KMS-11 (cell line): ENCODE measurements at regions not wholly inside any gene's neighbourhood (a gene's known extent, or its start where the extent isn't known, plus 50 kb on each side); places are given as distances from the start of the nearest gene placed in this dataset.

Source experiments
- H2AFZ ChIP-seq: fragments of 200-600 bp; sonication (generic); 2 replicates; pipeline ENCODE4 v1.6.1; 2016; ENCODE audit warnings: antibody characterized with exemption, mixed run types, low read depth
- H3K27ac ChIP-seq: fragments of 200-600 bp; sonication (generic); 2 replicates; pipeline ENCODE4 v1.6.1; 2016; ENCODE audit warnings: mild to moderate bottlenecking, mixed run types
- H3K27me3 ChIP-seq: fragments of 200-600 bp; sonication (generic); 2 replicates; pipeline ENCODE4 v1.6.1; 2017; ENCODE audit warnings: mild to moderate bottlenecking, low read depth, mixed run types, moderate library complexity; ENCODE audit not compliant: insufficient read depth
- H3K36me3 ChIP-seq: fragments of 200-600 bp; sonication (generic); 2 replicates; pipeline ENCODE4 v1.6.1; 2017; ENCODE audit warnings: mild to moderate bottlenecking, mixed run types; ENCODE audit not compliant: insufficient read depth
- H3K4me1 ChIP-seq: fragments of 200-600 bp; sonication (generic); 2 replicates; pipeline ENCODE4 v1.6.1; 2016; ENCODE audit warnings: mild to moderate bottlenecking, low read depth, mixed run types; ENCODE audit not compliant: poor library complexity, severe bottlenecking
- H3K4me2 ChIP-seq: fragments of 200-600 bp; sonication (generic); 2 replicates; pipeline ENCODE4 v1.7.0; 2016; ENCODE audit warnings: mild to moderate bottlenecking, mixed run types
- H3K4me3 ChIP-seq: fragments of 200-600 bp; sonication (generic); IDR thresholded peaks from 2 replicates; pipeline ENCODE4 v1.6.1; 2017; ENCODE audit warnings: low read depth, low read length, mixed read lengths; ENCODE audit not compliant: insufficient read depth
- H3K79me2 ChIP-seq: fragments of 200-600 bp; sonication (generic); 2 replicates; pipeline ENCODE4 v1.6.1; 2016; ENCODE audit warnings: low read depth, mixed run types; ENCODE audit not compliant: insufficient read depth
- H3K9ac ChIP-seq: fragments of 200-600 bp; sonication (generic); 2 replicates; pipeline ENCODE4 v1.6.1; 2016; ENCODE audit warnings: mild to moderate bottlenecking, mixed run types
- H4K20me1 ChIP-seq: fragments of 200-600 bp; sonication (generic); 2 replicates; pipeline ENCODE4 v1.6.1; 2016; ENCODE audit warnings: mild to moderate bottlenecking, mixed run types; ENCODE audit not compliant: insufficient read depth
- CTCF ChIP-seq: fragments of 200-600 bp; sonication (generic); conservative IDR thresholded peaks from 2 replicates; pipeline ENCODE4 v1.6.1; 2017; ENCODE audit warnings: low read depth, mild to moderate bottlenecking, antibody characterized with exemption, low read length, moderate library complexity, mixed read lengths

GRCh38 chr4:32349026-32349425, 1628.9 kb downstream of the PCDH7 start:
- H3K9ac ChIP-seq = no peak overlapping the region
- H3K27me3 ChIP-seq = no peaks in the 10 kb centered on the region
- H3K4me3 ChIP-seq = no peak overlapping the region
- no peaks in the 10 kb centered on the region for H3K36me3 ChIP-seq
- H3K79me2 ChIP-seq = no peaks in the 10 kb centered on the region
- no peak overlapping the region for H2AFZ ChIP-seq
- TF ChIP-seq CTCF = no peak
- H3K4me2 ChIP-seq = no peak overlapping the region
- H3K4me1 ChIP-seq = no peaks in the 10 kb centered on the region
- H3K27ac ChIP-seq = no peak overlapping the region
- H4K20me1 ChIP-seq = no peaks in the 10 kb centered on the region

GRCh38 chr4:32374206-32374605, 1654.0 kb downstream of the PCDH7 start:
- Histone ChIP-seq H3K27me3 (no peaks in the 10 kb centered on the region), H2AFZ (no peak overlapping the region), H3K4me2 (no peak overlapping the region), H3K79me2 (no peaks in the 10 kb centered on the region), H3K4me3 (no peak overlapping the region), H3K9ac (no peak overlapping the region), H4K20me1 (no peaks in the 10 kb centered on the region), H3K27ac (no peak overlapping the region), H3K36me3 (no peaks in the 10 kb centered on the region), H3K4me1 (no peaks in the 10 kb centered on the region)
- no peak for TF ChIP-seq CTCF

- no peak for TF ChIP-seq CTCF
- no peaks in the 10 kb centered on the region for H3K4me1 ChIP-seq
Observed at GRCh38 chr4:32393806-32394205, 1673.6 kb downstream of the PCDH7 start.

GRCh38 chr4:32394255-32394654, 1674.1 kb downstream of the PCDH7 start:
- no peaks in the 10 kb centered on the region for H4K20me1 ChIP-seq
- no peak overlapping the region for H3K4me3 ChIP-seq
- no peak overlapping the region for H2AFZ ChIP-seq
- H3K4me1 ChIP-seq = no peaks in the 10 kb centered on the region
- no peak for TF ChIP-seq CTCF
- no peaks in the 10 kb centered on the region for H3K36me3 ChIP-seq
- no peaks in the 10 kb centered on the region for H3K27me3 ChIP-seq
- H3K79me2 ChIP-seq = no peaks in the 10 kb centered on the region
- no peak overlapping the region for H3K4me2 ChIP-seq
- no peak overlapping the region for H3K27ac ChIP-seq
- no peak overlapping the region for H3K9ac ChIP-seq

More at GRCh38 chr4:32393806-32394205, 1673.6 kb downstream of the PCDH7 start:
- Histone ChIP-seq H3K27ac (no peak overlapping the region), H3K4me3 (no peak overlapping the region), H3K4me2 (no peak overlapping the region), H3K9ac (no peak overlapping the region), H4K20me1 (no peaks in the 10 kb centered on the region), H3K79me2 (no peaks in the 10 kb centered on the region), H3K36me3 (no peaks in the 10 kb centered on the region), H2AFZ (no peak overlapping the region), H3K27me3 (no peaks in the 10 kb centered on the region)
